GM19238 (cell line): ENCODE measurements at regions not wholly inside any gene's neighbourhood (a gene's known extent, or its start where the extent isn't known, plus 50 kb on each side); places are given as distances from the start of the nearest gene placed in this dataset.

Source experiments
- DNase-seq: peaks from one replicate; pipeline ENCODE4 v3.0.0; 2011; ENCODE audit warnings: low spot score; ENCODE audit not compliant: insufficient read length

DNA sequence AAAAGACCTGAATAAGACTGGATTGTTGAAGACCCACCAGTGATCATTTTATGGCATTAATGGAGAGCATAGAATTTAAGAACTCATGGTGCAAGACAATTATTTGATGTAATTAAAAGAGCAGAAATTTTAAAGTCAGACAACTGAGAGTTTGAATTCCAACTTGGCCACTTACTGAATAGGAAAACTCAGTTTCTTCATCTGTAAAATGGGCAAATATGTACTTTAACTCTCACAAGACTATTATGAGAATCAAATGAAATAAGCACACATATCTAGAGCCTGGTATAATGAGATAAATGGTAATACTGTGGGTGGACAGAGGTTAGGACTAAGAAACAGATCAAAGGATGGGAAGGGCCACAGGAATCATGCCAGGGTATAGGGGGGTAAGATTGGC, 88.0 kb downstream of the SOX9 start:
- no peak for DNase-seq

DNA sequence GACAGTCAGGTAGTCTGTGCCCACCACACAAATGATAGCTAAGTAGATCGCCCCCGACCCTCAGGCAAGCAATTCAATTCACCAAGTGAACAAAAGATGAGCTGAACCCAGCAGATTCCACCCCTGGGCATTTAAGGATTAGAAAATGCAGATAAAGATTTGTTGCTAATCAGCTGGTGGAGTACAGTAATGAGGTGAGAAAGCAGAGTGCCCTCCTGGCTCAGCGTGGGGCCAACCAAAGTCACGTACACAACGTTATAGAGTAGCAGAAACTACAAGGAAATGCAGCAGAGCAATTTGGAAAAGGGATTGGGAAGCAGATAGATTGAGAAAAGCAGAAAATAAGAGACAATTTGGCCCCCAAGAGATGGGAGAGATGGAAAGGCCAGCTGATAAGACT, 91.2 kb downstream of the SOX9 start:
- no peak for DNase-seq

DNA sequence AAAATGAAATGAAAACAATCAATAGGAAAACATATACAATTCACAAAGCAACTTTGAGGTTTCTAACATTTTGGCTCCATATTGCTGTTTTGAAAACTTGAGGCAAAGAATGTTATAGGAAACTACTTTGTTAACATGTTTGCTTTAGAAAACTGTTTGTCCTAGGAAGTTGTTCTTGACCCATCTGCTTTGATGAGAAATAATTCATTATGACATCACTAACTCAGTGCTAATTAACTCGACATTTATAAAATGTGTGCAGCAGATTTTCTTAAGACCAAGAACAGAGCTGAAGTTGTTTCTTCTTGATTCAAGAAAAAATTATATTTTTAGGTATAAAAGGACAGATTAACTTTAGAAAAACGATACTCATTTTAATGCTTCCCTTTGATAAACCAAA, 94.7 kb downstream of the SOX9 start:
- no peak for DNase-seq

DNA sequence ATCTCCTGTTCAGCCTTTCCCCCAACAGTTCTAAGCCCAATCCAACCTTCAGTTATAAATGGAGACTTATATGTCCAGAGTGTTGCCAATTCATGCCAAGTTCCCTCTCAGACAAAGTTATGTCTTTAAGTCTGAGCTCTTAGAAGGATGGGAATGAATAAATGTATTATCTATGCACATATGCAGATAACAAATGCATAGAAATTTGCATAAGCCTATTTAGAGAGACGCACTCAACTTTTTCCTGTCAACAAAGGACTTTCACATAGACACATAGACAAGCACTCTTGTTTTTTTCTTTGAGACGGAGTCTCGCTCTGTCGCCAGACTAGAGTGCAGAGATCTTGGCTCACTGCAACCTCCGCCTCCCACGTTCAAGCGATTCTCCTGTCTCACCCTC, 95.1 kb downstream of the SOX9 start:
- DNase-seq = no peak

DNA sequence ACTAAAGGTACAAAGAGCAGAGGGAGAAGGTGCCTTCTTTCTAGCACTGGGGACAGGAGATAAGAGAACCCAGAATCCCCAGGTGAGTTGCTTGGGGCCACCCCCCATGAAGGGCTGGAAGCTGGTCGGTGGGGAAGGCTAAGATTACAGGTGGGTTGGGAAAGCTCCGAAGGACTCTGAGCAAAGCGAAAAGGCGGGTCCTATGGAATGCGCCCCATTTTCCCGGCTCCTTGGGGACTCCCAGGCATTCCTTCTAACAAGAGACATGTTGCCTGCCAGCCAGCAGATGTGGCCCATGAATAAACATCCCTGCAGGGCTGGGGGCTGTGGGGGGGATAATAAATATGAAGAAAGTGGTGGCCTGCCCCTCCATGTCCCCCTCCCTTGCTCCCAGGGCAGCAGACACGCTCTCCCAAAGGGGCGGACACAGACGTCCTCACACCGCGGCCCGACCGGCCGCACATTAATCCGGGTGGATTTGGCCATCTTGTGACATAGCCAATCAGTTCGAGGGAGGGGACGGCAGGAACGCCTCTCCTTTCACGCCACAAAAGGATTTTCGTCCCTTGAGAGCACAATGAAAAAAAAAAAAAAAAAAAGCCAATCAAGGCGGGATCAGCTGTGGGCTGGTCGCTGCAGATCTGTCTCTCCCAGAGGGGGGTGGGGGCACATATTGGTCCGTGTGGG, 98.5 kb downstream of the SOX9 start:
- no peak for DNase-seq

DNA sequence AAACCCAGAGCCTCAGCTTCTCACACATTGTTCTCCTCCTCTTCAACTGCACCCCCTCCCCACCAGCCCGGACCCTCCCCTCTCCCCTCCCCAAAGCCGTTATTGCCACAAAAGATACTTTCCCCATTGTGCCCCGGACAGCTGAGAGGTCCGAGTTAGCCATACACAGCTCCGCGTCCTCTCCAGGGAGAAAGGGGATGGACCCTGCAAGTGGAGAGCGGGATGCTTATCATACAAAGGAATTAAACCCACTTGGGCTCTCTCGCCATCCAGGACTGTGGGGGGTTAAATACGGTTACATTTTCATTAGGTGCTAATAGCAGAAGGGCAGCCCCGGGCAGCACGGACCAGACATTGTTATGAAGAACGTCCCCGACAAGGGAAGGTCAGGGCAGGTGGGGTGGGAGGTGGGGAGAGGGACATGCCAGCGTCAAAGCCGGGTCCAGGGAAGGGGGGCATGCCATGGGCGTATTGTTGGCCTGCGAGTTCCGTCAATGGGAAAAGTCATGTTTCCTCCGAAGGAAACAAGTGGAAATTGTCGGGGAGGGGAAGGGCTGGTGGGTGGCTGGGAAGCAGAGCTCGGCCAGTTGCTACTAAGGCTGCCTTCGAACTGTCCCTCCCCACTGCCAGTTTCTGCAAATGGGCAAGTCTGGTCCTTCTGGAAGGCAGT, 99.1 kb downstream of the SOX9 start:
- no peak for DNase-seq

DNA sequence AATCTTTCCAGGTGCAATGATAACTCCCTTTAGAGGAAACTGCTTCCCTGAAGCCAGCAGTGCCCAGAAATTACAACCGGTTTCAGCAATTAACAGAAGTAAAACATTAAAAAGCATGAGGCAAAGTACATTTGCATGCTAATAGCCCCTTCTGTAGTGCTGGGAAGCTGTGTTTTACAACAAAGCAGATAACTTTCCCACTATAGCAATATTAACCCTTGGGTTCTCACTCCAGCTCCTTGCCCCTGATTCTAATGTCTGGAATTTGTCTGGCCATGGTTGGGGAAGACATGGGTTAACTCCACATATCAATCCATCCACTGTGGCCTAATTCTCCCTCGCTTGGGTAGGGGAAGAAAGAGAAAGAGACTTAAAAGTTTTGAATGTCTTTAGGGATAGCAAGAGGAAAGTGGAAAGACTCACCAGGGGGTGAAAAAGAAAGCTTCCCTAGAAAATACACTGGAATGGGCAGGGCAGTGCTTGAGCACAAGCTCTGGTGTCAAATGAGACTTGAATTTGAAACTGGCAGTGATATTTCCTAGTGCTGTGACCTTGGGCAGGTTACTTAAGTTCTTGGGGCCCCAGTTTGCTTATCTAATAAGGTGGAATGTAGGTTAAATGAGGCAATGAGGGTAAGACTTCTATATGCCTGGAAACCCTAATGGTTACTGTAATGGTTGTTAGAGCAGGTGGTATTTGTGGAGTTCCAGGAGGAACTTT, 102.0 kb downstream of the SOX9 start:
- DNase-seq = no peak

DNA sequence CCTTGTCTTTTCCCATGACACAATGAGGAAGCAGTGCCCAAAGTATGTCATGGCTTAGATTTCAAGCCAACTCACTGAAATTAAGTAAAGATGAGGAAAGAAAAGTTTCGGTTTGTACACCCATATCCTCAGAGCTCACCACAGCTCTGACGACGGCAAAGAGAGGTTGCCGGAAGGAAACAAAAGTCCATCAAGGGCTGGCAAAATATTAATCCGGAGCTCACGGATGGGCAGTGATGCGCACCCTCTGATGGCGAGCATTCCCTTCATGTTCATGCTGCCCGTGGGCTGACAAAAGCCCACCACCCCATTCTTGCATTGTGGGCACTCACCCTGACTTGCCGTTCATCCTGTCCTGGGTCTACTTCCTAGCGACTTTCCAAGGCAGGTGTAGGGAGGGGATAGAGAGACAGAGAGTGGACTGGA, 103.1 kb downstream of the SOX9 start:
- no peak for DNase-seq

DNA sequence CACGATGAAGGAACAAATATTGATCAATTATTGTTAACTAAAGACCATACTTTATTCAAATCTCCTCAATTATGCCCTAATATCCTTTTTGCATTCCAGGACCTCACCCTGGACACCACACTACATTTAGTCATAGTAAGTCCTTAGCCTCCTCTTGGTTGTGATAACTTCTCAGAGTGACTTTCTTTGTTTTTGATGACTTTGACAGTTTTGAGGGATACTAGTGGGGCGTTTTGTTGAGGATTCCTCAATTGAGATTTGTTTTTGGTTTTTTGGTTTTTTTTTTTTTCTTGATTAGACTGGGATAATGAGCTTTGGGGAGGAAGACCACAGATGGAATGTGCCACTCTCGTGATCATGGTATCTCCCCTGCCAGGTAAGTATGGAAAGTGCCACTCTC, 105.5 kb downstream of the SOX9 start:
- no peak for DNase-seq

DNA sequence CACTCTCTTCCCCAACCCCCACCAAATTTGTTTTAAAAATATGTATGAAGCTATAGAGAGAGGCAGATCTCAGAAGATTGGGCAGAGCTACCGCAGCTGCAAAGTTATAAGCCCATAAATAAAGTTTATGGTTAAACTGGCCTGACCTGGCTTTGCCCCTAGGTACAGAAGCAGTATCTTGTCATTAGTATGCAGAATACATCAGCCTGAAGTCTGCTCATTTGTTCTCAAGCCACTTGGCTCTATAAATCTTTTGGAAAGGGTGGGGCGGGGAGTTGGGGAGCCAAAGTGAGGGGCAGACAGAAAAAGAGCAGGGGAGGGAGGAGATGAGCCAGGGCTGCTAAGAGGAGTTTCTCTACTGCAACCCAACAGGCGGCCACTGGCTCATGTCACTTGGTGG, 113.2 kb downstream of the SOX9 start:
- DNase-seq = no peak

DNA sequence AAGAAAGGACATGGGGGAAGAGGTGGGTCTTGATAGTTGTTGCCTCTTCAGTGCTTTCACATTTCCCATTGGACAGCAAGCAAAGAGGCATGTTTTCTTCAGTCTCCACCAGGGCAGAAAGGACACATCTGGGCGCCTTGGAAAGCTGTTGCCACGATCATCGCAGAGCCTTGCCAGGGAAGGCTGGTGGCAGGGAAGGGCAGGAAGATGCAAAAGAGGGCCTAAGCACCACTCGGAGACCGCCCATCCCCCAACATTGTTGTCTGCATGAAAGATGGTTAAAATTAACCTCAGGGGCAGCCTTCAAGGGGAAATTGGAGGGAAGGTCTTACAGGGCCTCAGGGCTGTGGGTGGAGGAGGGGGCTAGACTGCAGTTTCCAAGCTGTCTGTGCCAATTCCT, 114.2 kb downstream of the SOX9 start:
- DNase-seq = no peak

DNA sequence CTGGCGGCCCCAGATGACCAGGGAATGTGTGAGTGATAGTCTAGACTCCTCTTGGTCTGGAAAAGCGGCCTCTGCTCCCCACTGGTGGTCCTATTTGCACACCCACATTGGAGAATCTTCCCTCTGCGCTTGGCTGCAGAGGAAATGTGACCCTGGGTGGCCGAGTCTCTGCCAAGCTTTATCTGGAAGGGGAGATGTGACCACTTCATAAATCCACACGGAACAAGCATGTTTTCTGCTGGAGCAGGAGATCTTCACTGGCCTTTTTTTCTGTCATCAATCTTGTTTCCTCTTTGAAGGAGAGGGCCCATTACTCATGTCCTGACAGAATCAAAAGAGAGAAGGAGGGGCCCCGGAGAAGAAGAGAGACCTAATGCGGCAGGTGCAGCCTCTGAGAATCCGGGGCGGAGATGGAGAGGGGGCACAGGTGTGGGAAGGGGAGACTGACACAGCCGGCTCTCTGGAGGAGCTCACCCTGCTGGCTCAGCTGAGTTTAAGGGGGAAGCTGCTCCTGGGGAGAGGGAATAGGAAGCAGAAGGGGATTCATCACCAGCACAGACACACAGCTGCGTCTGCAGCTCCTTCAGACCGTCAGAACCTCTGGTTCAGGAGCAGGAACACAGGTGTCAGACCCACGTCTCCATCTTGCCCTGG, 116.3 kb downstream of the SOX9 start:
- no peak for DNase-seq

DNA sequence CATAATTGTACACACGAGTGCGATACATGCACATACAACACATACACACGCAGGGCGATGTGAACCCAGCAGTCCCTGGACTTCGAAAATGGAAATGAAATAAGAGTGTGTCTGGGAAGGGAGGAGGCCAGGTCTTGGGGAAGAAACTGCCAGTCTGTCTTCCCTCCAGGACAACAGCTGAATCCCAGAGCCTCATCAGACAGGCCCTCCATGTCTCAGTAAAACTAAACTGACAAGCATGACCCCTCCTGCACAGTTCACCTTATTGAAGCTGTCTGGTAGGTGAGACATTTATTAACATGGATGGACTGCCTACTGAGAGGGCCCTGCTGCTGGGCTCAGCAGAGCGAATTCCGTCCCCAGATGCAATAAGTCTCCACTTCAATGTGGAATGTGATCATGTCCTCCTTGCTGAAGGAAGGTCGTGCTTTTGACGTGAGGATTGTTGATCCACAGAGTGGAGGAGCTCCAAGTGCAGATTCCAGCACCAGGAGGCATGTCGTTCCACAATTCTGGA, 117.4 kb downstream of the SOX9 start:
- no peak for DNase-seq

DNA sequence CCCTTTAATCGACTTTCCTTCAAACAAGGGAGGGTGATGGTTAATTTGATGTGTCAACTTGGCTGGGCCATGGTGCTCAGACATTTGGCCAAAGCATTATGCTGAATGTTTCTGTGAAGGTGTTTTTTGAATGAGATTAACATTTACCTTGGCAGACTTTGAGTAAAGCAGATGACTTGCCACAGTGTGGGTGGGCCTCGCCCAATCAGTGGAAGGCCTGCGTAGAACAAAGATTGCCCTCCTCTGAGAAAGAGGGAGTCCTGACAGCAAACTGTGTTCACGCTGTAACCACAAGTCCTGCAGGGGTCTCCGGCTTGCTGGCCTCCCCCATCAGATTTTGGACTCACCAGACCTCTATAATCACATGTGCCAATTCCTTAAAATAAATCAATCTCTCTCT, 118.7 kb downstream of the SOX9 start:
- DNase-seq = no peak

DNA sequence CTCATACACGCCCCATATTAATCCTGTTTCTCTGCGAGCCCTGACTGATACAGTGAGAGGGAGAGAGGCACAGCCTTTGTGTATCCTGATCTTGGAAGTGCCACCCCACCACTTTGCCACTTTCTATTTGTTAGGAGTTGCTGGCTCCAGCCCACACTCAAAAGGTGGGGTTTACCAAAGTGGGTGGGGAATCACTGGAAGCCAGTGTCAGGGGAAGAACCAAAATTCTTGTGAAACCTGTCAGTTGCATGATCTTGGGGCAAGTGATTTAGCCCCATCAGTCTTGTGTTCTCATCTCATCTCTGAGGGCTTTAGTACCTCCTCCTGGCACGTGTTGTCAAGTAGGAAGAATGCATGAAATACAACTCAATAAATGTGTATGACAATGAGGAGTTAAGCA, 119.5 kb downstream of the SOX9 start:
- peak; percentile 7 for DNase-seq

DNA sequence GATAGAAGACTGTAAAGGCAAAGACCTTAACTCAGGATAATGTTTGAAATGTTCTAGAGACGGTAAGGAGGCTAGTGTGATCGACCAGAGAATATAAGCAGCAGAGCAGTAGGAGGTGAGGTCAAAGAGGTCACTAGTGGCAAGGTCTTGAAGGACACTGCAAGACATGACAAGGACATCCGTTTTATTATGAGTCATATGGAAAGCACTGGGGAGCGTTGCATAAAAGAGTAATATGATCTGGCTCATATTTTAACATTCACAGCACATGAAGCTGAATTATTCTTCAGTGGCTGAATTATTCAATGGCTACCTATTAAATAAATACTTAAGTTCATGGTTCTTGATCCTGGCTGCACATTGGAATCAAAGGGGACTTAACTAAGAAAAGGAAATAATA, 123.7 kb downstream of the SOX9 start:
- no peak for DNase-seq

DNA sequence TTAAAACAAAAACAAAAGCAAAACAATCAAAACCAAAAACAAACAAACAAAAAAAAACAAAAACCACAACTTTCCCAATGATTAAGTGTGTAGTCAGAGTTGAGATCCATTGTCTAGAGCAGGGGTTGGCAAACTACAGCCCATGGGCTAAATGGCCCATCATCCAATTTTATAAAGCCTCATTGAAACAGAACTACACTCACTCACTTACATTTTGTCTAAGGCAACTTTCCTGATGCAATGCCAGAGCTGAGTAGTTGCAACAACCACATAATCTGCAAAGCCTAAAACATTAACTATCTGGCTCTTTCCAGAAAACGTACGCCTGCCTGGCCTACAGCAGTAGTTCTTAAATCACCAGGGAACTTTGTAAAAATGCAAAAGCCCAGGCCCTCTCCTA, 124.1 kb downstream of the SOX9 start:
- no peak for DNase-seq

DNA sequence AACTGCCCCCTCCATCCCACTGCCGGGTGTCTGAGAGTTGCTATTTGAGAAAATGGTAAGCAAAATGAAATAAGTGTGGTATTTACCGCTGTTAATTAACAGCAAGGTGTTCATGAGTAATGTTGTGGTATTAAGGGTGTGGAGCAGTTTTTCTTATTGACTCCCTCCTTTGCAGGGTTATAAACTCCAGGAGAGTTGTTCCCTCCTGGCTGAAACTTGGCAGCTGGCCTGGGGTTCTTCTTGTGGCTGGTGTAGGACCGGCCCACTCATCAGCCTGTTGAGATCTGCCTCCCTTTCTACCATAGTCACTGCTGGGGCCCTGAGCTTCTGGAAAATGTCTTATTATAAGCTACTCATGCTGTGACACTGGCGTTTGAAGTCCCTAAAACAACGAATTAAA, 128.6 kb downstream of the SOX9 start:
- no peak for DNase-seq

DNA sequence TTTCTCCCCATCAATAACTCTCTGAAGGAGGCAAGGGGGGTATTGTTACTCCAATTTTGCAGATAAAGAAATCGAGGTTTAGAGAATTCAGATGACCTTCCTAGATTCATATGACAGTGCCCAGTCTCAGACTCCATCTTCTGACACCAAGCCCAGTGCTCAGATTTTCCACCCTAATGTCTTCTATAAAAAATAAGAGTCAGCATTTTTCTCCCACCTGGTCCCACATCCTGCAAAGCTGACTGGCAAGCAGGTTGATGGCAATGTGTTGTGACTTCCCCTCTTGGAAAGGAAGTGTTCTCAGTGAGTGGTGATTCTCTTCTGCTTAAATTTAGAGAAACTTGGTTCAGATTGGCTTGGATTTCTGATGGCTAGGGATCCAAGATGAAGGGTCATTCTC, 129.4 kb downstream of the SOX9 start:
- DNase-seq = no peak

DNA sequence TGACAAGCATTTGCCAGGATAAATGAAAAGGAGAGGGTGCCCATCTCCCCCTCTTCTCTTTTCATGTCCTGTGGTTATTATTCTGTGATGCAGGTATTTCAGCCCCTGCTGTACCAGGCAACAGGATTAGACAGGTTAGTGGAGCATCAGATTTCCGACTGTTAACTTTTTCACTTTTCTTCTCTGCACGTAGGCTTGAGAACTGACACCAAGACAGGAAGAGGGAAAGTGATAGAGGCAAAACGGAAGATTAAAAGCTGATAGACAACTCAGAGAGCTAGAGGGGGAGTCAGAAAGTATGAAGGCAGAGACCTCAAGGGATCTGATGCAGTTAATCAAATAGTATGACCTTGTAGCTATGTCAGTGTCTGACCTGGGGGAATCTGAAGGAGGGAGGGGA, 132.8 kb downstream of the SOX9 start:
- DNase-seq = no peak

DNA sequence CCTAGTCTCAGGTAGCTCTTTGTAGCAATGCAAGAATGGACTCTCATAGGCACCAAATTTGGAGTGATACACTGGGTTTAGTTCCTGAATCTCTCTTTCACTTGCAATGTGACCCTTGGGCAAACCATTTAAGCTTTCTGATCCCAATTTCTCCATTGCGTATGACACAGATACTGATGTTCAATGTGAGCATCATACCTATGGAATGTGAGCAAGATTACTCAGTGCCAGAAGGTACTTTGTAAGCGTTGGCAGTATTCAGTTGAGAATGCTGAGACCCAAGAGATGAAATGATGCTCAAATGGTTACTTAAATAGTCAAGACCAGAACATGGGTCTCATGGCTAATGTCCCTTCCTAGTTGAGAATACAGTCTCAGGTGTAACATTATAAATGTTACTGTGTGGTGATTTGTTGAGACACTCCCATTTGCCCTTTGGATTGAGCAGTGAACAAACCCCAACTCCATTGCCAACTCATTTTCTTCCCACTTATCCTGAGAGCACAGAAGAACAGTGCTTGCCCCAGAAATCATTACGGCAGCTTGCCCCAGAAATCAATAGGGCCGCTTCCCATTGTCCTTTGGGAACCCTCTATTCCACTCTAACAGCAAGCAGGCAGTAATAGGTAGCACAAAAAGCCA, 134.1 kb downstream of the SOX9 start:
- DNase-seq = no peak

DNA sequence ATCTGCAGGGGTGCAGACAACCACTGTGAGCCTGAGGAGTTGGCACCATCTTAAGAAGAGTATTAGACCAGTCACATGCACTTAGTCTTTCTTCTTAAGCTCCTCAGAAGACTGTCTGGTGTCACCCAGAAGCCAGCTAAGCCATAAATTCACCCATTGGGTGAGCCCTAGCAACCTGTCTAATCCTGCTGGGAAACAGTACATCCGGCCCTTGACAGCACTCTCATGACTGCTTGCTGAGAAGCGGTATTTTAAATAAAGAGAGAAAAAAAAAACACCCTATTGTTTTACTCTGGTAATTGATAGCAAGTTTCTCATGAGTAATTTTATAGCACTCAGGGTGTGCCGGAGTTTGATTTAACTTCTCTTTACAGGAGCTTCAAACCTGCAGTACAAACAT, 134.7 kb downstream of the SOX9 start:
- no peak for DNase-seq
